KG1 (cell line): ENCODE measurements at regions not wholly inside any gene's neighbourhood (a gene's known extent, or its start where the extent isn't known, plus 50 kb on each side); places are given as distances from the start of the nearest gene placed in this dataset.
"Not testable (repeated sequence)": the region's sequence is repeated elsewhere in the genome, so short reads cannot be mapped to it uniquely, and the experiment has no call there.

Source experiments
- DNase-seq: peaks from one replicate; lab custom pipeline; 2025; lab: John Stamatoyannopoulos, UW

GRCh38 chr16:59336136-59336695, 602.1 kb upstream of the GOT2 start:
- no peak for DNase-seq

- DNase-seq, result not testable (repeated sequence)
These were observed 597.6 kb upstream of the GOT2 start for GRCh38 chr16:59331708-59332107.

DNA sequence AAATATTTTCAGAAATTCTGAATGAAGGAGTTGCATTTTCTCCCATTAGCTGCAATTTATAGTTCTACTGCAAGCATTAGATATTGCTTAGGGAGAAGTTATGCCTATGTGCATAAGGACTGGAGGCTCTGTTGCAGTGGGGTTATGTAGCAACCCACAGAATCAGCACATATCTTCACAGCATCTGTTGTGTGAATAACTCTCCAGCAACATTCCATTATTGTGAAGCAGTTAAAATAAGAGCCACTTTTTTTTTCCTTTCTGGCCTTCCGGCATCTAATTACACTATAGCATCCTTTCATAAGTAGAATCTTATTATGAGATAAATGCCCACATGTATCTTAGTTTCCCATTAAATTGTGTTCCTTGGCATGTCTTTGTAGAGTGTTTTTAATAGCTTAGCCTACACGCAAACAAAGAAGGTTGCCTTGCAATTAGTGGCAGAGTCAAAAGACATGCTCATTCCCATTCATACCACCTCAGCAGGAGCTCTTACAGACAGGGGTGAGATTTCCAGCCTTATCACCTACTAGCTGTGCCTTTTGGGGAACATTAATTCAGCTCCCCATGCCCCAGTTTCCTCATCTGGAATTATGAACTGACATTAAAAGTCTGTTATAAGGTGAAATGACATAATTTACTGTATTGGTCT, 596.0 kb upstream of the GOT2 start:
- DNase-seq, result no peak

GRCh38 chr16:59328961-59329360, 594.8 kb upstream of the GOT2 start:
- no peak for DNase-seq

GRCh38 chr16:59327894-59328293, 593.8 kb upstream of the GOT2 start:
- DNase-seq, result no peak

- no peak for DNase-seq
These were observed 592.8 kb upstream of the GOT2 start for GRCh38 chr16:59326955-59327354.

DNA sequence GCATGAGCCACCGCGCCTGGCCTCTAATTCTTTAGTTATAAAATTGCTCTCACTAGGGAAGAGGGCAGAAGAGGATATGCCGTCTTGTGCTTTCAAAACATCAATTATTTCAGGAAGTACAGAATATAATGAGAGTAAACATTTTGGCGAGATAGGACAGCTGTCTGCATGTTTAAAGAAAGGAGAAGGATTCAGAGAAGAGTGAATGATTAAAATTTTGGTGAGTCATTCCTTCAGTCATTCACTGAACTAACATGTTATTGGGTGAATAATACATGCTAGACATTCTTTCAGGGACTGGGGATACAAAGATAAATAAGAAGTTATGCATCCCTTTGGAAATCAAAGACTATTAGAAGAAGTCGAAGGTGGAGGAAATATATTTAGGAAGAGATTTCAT, 590.3 kb upstream of the GOT2 start:
- no peak for DNase-seq

DNA sequence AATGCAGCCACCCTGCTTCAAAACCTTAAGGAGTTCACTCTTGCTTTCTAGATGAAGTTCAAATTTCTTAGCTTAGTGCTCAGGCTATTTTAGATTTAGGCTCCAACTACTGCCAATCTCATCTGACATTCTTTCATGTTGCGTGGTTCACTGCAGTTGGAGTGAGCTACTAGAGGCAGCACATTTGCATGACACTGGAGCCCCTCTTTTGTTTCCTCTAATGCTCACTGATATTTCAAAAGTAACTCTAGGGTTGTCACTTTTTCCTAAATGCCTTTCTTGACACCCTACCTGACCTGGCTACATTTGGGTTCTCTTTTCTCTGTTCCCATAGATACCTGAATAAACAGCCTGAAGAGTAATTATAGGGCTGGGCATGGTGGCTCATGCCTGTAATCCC, 586.5 kb upstream of the GOT2 start:
- DNase-seq, result no peak

GRCh38 chr16:59319871-59320270, 585.8 kb upstream of the GOT2 start:
- no peak for DNase-seq

DNA sequence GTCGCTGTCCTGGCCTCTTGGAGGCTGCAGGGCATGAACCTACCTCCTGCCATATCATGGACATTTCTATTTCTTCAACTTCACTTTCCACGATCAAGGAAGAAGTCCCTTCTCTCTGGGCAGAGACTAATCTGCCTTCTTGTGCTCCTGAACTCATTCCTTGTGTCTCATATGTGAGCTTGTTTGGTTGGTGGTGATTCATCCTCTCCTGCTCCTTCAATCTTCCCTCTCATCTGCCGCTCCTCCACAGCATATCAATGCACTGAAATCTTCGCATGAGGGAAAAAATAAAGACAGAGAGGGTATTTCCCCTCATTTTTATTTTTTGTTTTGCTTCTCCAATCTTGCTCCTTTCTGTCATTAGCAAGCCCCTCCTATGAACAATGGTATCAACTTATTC, 571.7 kb upstream of the GOT2 start:
- no peak for DNase-seq

- no peak for DNase-seq
These were observed 562.8 kb upstream of the GOT2 start for GRCh38 chr16:59296888-59297287.

DNA sequence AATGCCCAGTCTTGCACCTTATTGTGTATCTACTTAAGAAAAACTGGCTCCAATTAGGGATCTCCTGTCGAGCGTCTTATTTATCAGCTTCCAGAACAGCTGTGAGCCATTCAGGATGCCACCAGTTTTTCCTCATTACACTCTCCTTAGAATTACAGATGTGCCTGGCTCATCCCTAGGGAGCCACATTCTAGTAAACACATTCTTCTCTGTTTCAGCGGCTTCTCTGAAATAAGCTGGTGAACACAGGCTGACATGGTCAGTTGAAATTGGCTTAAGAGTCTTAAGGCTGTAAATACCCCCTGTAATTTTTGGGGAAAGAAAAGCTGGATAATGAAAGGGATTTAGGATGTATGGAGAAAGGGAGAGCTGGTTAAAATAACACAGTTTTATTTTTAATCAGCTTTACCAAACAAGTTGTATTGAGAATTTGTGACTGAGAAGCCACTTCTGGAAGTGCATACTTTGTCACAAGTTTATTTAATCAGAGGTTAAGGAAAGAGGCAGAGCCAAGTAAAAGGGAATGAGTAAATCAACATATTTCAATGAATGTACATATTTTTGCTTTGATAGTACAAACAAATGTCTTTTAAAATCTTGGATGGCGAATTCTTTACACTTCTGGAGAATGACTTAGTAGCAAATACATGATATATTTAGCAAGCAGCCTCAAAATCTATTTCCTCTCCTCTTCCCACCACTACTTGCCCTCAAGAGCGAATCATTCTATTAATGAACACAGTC, 562.0 kb upstream of the GOT2 start:
- no peak for DNase-seq

DNA sequence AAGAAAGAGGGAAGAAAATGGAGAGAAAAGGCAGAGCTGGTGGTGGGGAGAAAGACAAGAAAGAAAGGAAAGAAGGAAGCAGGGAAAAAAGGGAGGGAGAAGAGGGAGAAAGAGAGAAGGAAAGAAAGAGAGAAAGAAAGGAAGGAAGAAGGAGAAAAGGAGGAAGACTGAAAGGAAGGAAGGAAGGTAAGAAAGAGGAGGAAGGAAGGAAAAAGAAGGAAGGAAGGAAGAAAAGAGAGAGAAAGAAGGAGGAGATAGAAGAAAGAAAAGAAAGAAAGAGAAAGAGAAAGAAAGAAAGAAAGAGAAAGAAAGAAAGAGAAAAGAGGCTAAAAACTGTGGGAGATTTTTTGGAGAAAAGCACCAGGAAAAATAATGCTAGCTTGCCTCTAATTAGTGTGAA, 561.4 kb upstream of the GOT2 start:
- DNase-seq, result no peak

DNA sequence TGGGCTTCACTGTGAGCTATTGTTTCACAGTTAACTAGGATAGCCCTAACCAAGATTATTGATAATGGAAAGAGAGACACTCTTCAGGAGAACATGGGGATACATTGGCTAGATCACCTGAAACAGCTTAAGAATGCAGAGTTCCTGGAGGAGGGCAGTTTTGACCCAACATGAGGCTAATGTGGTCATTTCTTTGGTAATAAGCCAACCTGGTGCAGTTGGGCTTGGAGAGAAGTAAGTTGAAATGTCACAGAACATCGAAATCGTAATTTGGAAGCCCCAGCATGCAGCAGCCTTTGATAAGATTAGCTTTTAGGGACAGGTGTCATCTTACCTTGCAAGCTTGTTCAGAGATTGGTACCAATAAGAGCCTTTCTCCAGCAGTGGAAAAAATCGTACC, 556.6 kb upstream of the GOT2 start:
- no peak for DNase-seq

DNA sequence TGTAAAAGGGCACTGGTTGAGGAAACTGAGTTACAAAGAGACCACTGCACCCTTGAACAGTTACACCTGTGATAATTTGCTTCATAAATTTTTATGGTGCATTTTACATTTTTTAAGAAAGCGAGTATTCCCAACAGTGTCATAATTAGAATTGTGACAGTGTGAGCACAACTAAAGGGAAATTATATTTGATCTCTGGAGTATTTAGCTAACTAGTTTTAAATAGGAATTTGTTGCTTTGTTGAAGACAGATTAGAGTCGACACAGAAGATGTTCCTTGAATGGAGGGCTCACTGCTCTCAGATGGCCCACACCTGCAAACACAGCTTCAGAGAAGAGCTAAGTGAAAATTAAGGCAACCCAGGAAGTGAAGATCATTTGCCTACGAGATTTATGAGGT, 555.0 kb upstream of the GOT2 start:
- DNase-seq, result no peak

GRCh38 chr16:59274141-59274540, 540.0 kb upstream of the GOT2 start:
- DNase-seq, result no peak

- DNase-seq, result no peak
These were observed 529.8 kb upstream of the GOT2 start for GRCh38 chr16:59263955-59264354.

DNA sequence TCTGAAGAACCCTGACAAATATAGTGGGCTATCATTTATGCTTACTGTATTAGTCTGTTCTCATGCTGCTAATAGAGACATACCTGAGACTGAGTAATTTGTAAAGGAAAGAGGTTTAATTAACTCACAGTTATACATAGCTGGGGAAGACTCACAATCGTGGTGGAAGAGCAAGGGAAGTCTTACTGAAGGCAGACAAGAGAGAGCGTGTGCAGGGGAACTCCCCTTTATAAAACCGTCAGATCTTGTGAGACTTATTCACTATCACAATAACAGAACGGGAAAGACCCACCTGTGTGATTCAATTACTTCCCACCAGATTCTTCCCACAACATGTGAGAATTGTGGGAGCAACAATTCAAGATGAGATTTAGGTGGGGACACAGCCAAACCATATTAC, 526.8 kb upstream of the GOT2 start:
- no peak for DNase-seq

DNA sequence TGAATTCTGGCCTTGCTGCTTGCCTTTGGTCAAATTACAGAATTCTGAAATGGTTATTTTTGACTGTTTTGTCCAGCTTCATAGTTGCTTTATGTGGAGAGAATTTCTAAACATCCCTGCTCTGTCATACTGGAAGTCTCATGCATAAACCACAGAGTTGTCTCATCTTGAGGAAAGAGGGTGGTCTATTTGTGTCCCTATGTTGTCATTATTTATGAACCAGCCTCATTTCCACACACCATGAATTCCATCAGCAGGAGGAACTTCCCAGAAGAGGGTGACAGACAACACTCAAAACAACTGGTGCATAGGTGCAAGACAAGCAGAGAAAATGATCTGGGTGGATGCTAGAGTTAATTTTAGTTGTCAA, 525.8 kb upstream of the GOT2 start:
- no peak for DNase-seq

DNA sequence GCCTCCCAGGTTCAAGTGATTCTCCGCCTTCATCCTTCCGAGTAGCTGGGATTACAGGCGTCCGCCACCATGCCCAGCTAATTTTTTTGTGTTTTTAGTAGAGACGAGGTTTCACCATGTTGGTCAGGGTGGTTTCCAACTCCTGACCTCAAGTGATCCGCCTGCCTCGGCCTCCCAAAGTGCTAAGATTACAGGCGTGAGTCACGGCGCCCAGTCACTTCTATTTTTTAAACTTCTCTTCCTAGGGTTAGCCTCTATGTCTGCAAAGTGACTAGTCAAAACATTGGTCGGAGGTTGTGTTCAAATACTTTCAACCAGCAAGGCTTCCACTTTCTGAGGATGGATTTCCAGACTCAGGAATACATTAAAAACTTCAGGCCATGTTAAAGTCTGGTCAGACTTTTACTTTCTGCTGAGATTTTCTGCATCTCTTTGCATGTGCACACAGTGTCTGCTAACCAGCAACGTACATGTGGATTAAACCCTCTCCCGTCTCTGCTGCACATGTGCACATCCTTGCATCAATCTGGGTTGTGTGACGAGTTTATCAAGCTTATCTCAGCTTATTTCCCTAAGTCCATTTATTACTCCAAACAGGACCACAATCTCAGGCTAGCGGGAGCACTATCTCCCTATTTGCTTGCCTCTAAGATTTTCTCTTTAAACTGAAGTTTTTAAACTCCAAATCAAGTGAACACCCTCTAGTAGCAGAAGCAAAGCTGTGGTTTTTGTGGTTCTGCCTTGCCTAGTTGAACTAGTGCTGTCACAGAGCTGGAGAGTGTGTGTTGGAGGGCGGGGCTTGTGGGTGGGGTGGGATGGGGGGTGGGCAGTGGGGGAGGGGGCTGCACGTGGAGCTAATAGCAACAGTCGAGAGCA, 525.2 kb upstream of the GOT2 start:
- peak; percentile 11 for DNase-seq

DNA sequence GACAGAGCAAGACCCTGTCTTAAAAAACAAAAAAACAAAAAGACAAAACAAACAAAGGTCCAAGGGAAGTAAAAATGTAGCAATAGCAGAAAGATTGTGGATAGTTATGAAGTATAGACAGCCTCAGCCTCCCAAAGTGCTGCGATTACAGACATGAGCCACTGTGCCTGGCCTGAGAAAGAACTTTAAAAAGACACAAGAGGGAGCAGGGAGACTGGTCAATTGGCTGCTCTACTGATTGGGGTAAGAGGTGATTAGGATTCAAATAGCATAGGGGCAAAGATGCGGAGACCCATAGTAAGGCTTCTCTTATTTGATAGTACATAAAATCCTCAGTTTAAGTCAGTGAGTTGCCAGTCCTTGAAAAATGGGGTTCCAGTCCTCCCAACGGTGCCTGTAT, 518.2 kb upstream of the GOT2 start:
- DNase-seq, result no peak

DNA sequence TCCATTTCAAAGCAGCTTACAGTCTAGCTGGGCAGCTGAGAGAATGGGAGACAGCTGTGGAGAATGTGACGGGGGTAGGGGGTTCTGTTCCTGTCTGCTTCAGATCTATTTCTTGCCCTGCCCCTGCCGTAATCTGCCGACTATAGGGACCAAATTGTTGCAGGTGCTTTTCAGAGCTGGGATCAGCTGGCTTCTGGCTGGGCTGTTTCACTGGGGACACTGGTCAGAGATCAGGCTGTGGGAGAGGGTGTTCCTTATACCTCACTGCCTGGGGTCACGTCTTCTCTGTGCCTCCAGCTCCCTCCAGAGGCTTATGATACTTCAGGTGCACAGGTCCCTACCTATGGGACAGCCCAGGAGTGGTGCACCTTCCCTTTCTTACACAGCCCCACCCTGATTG, 514.9 kb upstream of the GOT2 start:
- no peak for DNase-seq

DNA sequence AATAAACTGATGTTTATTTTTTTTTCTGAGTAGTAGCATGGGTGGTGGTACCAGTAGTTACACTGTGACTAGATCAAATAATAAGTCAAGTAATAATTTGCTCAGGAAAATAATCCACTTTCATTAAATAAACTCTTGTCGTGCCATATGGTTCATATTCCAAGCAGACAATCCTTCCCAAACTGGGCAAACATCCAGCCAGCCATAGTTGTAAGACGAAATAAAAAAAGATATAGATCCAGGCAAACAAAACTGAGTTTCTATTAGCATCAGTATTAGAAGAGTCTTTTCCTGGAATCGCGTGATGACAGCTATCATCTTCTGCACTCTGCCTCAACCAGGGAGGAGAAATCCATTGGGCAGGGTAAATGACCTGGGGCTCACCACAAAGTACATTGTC, 508.4 kb upstream of the GOT2 start:
- no peak for DNase-seq
